NCI-H1694 treated with DMSO at 0.1 percent for 48 hours (cell line): ENCODE measurements at regions not wholly inside any gene's neighbourhood (a gene's known extent, or its start where the extent isn't known, plus 50 kb on each side); places are given as distances from the start of the nearest gene placed in this dataset.

Experiments
- DNase-seq: peaks from one replicate; lab custom pipeline; 2025; lab: John Stamatoyannopoulos, UW

DNA sequence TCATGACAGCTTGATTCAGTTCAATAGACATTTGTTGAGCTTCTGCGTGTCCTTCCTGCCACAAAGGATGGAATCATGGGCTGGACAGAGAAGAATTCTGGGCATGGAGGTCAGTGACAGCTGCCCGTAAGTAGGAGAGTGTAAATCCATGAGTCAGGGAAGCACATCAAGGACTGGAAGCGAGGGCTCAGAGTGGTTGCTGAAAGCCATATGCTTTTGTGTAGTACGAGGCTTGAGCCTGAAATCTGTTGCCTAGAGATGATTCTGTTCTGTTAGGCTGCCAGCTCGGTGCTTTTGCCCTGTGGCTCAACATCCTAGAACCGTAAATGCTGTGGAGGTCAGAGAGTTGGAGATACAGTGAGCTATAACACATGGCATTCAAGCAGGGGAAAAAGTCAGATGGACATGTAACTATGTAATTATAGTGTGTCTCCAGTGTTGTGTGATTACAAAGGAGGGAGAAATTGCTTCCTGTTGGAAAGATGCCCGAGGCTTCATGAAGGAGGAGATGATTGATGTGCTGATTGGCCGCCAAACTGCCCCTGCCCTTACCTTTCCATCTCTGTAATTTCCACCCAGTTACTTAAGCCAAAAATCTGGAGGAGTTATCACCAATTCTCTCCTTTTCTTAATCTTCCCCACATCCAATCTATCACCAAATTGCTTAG lies 92.8 kb upstream of the CACNA1E start:
- peak; percentile 67 for DNase-seq

DNA sequence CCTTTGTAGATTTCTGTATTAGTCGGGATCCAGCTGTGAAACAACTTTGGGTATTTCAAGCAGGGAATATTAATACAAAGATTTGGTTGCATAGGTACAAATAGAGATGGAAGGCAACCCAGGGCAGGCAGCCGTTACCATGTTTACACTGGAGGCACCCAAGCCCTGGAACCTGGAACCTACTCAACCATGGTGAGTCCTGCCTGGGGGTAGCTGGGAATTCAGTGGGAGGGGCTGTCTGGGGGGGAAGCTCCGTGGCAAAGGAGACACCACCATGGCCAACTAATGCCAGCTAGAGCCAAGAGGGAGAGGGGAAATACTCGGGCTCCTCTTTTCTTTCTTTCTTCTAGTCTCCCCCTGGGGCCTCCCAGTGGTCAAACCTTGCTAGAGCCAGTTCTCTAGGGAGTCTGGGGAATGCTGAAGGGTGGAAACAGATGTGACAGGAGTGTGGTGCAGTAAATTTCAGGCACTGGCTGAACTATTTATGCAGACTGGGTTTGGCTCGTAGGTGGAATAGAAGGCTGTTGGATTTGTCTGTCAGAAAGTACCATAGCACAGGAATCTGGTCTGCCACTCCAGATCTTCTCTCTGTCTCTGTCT lies 91.9 kb upstream of the CACNA1E start:
- no peak for DNase-seq

DNA sequence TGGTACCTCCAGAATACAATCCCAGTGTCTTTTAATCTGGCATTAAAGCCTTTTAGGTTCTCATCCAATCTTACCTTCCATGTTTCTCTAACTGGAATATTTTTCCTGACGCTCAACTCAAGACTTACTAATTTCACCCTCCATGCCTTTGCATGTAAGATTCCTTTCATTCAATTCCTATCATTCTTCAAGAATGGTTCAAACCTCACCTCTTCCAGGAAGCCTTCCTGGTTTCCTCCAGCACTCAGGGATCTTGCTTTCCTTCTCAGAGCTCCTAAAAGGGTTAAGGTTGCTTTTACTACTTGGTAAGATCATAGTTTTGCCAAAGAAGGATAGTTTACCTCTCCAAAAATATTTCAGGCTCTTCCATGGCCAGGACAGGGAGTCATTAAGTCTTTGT lies 91.2 kb upstream of the CACNA1E start:
- no peak for DNase-seq

DNA sequence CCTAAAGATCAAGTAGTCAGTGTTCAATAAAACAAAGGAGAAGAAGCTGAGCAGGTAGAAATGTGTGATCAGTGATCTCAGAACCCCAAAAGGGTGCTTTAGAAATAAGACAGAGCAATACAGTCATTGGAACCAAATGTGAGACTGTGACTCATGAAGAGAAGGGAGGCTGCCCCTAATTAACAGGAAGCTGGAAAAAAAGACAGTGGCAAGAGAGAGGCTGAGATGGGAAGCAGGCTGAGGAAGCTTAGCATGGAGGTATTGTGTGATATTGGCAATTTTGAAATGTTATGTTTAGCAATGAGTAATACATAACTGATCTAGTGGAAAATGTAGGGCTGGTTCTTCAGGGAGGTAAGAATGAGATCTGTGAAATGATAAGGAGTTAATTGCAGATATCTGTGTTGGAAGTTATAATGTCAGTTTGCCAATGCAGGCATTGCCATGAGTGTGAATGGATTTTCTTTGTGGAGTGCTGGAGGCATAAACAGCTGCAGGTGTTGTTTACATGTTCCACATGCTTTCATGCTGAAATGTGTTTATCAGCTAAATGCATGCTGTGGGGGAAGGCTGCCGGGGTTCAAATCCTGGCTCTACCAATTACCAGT lies 90.6 kb upstream of the CACNA1E start:
- no peak for DNase-seq

DNA sequence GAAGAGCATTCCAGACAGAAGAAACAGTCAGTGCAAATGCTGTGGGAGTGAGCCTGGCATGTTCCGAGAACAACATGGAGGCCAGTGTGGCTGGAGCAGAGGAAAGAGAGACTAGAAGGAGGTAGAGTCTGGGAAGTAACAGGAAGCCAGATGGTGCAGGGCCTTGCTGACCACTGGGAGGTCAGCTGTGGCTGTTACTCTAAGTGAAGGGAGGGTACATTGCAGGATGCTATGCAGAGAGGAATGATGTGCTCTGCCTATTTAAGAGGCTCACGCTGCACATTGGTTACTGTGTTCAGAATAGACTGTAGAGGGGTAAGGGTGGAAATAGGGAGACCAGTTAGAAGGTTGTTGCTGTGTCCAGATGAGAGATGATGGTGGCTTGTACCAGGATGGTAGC lies 88.6 kb upstream of the CACNA1E start:
- DNase-seq = no peak

DNA sequence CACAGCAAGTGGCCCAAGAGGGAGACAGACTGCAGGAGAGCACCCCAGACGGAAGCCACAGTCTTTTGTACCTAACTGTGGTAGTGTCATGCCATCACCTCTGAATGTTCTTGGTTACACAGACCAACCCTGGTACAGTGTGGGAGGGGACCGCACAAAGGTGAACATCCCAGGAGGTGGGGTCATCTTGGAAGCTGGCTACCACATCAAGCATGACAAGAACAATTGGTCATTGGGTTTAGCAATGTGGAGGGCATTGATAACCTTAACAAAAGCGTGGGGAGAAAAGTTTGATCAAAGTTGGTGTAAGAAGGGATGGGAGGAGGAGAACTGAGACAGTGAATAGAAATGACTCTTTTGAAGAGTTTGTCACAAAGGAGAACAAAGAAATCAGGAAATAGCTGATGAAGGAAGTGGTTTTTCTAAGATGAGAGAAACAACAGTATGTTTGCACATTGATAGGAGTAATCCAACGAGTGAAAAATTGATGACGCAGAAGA lies 87.1 kb upstream of the CACNA1E start:
- no peak for DNase-seq

DNA sequence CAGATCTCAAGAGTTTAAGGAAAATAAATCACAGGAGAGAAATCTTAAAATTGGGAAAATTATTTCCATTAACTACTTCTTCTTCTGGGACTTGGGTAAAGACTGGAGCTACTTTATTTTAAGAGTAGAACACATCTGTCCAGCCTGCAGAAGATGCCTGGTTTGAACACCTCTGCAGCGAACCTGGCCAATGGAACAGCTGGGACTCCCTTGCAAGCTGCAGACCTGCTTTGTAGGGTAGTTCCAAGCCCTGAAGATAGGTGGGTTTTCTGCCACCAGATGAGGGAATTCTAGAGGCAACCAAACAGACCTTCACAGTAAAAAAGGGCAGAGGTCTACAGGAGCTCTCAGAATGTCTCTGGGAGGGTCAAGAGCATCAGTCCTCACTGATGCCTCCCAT lies 86.5 kb upstream of the CACNA1E start:
- no peak for DNase-seq

DNA sequence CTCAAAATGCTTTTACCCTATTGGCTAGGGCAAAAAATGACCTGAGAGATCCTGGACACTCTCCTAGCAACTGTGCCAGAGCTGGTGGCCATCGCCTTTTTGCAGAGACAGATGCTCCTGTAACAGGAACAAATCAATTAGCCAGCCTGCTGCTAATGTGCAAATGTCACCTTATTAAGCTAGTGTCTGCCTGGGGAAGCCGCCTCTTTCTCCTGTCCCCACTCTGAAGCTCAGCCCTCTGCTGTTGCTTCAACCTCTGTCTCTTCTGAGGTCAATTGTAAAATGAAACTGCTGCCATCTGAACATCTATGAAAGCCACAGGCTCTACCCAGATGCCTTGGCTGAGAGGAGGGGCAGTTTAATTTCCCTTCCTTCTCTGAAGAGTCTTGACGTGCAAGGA lies 85.5 kb upstream of the CACNA1E start:
- DNase-seq = peak; percentile 29

DNA sequence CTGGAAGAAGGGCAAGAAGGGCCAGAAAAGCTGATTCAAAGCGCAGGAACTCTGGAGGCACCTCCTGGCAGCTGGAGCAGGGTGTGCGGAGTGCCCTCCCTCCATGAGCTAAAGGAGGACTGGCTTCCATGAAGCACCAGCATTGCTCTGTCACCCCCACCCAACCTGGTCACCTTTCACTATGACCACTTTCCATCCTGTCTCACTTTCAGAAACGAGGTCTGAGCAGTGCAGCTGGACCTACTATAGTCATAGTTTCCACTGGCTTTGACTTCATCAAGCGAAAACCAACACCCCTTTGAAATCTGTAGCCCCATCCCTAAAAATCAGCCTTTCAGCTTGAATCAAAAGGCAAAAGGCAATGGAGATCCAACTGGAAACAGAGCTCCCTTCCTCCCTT lies 84.8 kb upstream of the CACNA1E start:
- no peak for DNase-seq

DNA sequence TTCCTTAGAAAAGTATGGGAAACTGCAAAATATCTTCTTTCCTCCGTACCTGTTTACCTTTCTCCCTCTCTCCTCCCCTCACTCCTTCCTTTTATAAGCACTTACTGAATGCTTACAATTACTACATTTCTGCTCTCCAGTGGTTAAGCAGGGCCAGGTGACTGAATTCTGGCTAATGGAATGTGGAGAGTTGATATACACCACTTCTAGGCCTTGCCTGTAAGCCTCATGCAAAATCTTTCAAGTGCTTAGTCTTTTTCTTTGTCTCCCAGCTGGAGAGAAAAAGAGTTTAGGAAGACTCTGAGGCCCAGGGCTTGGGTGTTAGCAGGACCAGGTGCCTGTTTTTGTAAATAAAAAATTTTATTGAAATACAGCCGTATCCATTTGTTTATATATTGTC lies 77.7 kb upstream of the CACNA1E start:
- DNase-seq = no peak

DNA sequence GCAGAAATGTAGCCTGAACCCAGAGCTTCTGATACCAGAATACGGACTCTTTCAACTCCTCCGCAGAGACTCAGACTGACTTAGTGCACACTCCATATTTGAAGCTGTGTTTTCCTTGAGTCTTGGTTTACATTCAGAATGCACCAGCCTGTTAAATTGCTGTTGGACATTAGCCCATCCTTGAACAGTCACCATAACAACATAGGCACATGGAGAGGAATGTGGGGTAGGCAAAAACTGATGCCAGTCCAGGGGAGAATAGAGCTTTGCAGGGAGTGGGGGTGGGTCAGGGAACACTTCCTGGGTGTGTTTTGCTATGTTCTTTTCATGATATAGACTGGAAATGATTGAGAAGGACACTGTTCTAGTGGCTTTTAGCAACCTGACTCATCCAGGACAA lies 76.3 kb upstream of the CACNA1E start:
- DNase-seq = no peak

DNA sequence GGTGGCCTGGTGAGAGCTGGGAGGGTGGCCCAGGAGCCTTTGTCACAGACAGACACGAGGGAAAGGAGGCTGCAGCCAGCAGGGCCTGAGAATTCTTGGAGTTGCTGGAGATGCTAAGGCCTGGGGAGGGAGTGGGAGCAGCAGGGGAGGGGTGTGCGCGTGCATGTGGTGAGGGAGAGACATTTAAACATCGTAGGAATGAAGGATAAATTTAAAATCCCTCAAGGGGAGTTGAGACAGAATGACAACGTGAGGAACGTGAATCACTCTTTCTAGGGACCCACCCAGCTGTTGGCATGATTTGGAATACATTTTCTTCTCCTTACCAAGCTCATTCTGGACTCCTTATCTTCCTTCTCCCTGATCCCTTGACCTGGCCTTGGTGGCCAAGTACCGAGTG lies 73.3 kb upstream of the CACNA1E start:
- DNase-seq = no peak

DNA sequence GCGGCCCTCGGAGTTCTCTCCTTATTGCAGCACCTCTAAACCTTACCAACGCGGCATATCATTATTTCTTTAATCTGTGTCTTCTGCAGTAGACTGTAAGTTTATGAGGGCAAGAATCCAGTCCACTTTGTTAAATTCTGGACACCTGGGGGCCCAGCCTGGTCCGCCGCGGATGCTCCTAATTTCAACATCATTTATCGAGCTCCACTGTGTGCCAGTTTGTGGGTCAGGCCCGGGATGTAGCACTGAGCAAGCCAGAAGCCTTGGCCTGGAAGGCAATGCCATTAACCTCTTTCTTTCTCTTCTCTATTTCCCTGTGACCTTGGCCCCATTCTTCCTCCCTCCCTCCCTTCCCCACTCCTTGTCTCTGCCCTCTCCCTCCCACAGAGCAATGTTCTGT lies 70.6 kb upstream of the CACNA1E start:
- DNase-seq = no peak

DNA sequence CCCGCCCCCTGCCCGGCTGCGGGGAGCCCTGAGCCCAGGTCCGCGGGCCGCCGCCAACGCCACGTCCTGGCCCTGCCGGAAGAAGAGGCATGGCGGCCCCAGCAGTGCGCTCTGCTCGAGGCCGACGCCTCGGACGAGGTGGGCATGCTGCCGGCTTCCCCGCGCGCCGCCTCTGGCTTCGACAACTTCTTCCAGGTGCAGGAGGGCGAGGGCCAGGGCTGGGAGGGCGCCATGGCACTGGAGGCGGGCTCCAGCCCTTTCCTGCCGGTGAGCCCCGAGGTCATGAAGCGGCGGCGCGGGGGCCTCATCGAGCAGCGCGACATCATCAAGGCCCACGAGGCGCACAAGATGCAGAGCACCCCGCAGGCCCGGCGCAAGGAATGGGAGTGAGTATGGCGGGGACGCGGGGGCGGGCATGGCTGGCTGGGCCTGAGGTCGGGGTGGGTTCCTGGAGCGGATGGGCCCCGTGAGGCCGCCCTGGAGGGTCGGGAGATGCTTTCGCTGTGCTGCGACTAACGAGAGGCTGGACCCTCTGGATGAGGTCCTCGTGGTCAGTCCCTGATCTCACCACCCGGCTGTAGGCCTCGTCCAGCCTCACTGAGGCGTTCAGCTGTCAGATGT lies 70.0 kb upstream of the CACNA1E start:
- DNase-seq = no peak

DNA sequence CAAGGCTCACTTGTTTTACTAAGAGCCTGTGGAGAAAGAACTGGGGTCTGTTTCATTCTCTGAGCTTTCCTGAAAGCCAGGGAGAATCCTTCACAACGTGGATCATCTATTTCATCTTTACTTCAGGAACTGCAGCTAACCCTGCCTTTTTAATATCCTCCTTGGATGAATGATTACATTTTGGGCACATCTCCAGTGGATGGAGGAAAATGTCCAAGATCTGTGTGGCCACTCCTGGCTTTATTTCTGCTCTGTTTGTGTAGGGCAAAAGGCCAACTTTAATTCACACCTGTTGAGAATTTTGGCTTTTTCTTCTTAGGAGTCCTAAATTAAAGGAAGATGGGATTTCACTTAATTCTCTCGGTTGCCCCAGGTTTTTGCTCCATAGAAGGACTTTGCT lies 69.5 kb upstream of the CACNA1E start:
- DNase-seq = no peak

DNA sequence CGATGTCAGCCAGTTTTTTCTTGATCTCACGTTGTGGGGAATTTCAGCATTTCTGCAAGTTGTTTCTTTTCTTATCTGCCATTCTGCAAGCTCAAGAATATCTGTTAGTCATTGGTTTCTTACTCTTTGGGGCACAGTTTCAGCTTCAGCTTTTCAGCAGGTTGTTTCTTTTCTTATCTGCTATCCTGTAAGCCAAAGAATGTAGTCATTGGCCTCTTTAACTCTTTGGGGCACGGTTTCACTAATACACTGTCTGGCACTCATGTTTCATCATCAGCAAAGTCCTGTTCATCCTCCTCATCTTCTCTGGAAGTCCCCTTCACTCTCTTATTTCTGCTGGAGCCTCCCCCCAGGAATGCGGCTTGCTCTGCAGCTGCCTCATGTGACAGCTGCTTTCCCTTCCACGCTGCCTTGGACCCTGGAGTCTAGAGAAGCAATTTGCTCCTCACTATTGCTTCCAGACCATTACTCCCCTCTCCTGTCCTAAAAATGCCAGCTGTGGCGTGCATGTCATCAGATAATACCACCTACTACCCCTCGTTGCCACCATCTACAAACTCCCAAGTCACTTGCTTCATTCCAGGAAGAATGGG lies 67.0 kb upstream of the CACNA1E start:
- no peak for DNase-seq

DNA sequence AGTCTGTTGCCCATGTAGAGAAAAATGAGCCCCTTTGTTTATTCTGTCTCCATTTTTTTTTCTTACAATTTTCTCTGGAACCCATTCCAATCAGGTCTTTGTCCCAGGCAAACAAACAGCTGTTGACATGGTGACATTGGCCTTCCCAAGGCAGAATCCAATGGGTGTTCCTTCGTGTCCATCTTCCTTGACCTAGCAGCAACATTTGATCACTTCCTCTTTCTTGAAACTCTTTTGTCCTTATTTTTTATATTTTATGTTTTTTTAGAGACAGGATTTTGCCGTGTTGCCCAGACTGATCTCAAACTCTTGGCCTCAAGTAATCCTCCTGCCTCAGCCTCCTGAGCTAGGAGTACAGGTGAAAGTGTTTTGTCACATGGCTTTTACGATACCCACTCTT lies 65.4 kb upstream of the CACNA1E start:
- DNase-seq = no peak

DNA sequence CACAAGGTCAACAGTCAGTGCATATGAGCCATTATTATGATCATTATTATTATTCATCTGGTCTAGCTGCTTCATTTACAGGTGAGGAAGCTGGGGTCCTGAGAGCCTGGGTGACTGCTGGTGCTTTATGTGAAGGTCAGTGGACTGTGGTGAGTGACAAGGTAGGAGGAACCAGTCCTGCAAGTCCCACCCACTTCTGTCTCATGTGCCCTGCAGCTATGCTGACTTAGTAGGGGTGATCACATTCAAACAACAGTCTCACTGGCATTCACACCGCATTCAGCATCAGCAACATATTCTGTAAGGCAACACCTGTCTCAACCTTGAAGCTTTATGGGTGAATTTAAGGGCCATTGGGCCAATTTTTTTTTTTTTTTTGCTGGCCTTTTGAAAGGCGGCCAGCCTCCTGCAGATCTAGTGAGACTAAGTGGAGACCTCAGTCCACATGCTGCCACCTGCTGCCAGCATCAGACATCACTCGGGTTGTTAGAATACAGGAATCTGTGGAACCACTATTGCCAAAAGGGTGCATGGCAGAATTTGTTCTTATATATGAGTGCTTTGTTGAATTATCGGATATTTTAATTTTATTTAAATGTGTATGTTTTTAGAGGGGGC lies 59.9 kb upstream of the CACNA1E start:
- DNase-seq = peak; percentile 67

DNA sequence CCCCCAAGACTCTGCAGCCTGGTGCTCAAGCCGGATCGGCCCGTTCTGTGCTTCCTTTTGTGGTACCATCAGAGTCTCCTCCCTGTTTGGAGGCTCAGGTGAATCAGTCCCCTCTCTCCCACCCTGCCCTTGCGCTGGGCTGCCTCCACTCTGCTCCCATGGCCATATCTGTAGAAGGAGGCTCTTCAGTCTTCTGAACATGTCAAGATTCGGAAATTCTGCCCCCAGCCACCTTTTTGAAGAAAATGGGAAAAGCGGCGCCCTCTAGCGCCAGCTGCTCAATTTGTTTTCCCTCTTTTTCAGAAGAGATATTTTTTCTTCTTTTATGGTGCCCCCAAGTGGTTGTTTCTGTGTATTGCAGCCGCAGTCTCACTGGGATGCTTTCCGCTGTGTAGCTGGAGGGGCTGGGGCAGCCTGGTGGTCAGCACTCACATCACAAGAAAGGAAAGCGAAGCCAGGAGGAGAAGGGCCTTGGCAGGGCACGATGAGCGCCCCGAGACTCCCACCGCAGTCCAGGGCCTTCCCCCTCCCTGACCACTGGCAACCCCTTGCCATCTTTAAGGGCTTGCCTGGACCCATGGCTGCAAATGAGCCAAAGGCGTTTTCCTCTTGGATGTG lies 58.4 kb upstream of the CACNA1E start:
- peak; percentile 83 for DNase-seq

DNA sequence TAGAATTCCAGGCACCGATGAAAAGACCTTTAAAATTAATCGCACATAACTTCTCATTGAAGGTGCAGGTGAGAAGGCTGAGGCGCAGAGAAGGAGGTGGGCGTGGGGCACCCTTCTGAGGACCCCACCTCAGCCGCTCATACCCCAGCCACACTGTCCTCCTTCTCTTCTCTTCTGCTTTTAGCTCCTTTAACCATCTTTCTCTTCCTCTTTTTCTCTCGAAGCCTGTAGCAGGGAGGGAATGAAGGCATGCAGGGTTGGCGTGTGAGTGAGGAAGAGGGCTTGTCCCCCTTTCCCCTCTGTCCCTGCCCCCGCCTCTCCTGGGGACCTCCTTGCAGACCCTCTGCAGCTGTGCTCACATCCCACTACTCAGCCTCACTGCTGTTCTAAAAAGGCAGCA lies 57.8 kb upstream of the CACNA1E start:
- no peak for DNase-seq

DNA sequence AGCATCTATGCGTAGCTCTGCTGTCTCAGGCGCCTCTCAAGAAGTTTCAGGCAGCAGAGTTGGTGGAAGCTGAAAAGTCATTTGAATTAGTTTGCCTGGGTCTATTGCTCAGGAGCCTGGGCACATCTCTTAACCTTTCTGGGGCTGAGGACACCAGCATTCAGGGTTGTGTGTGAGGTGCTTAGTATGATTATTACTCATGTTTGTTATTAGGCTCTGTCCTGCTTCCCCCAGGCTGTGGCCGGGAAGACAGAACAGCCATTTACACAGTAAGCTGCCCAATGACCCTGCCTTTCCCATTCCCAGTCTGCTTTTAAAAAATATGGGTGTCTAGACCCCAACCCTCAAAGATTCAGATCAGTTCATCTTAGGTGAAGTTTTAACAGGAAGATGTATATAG lies 53.9 kb upstream of the CACNA1E start:
- no peak for DNase-seq
